GM23248 (cell line): ENCODE measurements at regions not wholly inside any gene's neighbourhood (a gene's known extent, or its start where the extent isn't known, plus 50 kb on each side); places are given as distances from the start of the nearest gene placed in this dataset.

Experiments used
- DNase-seq: peaks from one replicate; pipeline ENCODE4 v3.0.0-alpha.2; 2015
- H2AFZ ChIP-seq: fragments of 200-600 bp; sonication (generic); 2 replicates; pipeline ENCODE4 v1.6.1; 2016; ENCODE audit warnings: antibody characterized with exemption
- H3F3A ChIP-seq: fragments of 200-600 bp; sonication (generic); 2 replicates; pipeline ENCODE4 v1.6.1; 2016; ENCODE audit warnings: mild to moderate bottlenecking, antibody characterized with exemption, mixed run types; ENCODE audit not compliant: insufficient read depth
- H3K27ac ChIP-seq: fragments of 200-600 bp; sonication (generic); 2 replicates; pipeline ENCODE4 v1.5.1; 2016; ENCODE audit warnings: mild to moderate bottlenecking
- H3K27me3 ChIP-seq: fragments of 200-600 bp; sonication (generic); replicated peaks from 2 replicates; pipeline ENCODE4 v1.6.1; 2016; ENCODE audit warnings: mild to moderate bottlenecking; ENCODE audit not compliant: insufficient read depth
- H3K36me3 ChIP-seq: fragments of 200-600 bp; sonication (generic); 2 replicates; pipeline ENCODE4 v1.6.1; 2016; ENCODE audit warnings: low read depth, mild to moderate bottlenecking
- H3K4me1 ChIP-seq: fragments of 200-600 bp; sonication (generic); 2 replicates; pipeline ENCODE4 v1.6.1; 2016; ENCODE audit warnings: mild to moderate bottlenecking; ENCODE audit not compliant: insufficient read depth
- H3K4me2 ChIP-seq: fragments of 200-600 bp; sonication (generic); one replicate; pipeline ENCODE4 v1.6.1; 2016; ENCODE audit warnings: mild to moderate bottlenecking; ENCODE audit not compliant: unreplicated experiment
- H3K4me3 ChIP-seq: fragments of 200-600 bp; sonication (generic); 2 replicates; pipeline ENCODE4 v1.5.1; 2016; ENCODE audit warnings: mild to moderate bottlenecking
- H3K79me2 ChIP-seq: fragments of 200-600 bp; sonication (generic); 2 replicates; pipeline ENCODE4 v1.6.1; 2016; ENCODE audit warnings: mild to moderate bottlenecking; ENCODE audit not compliant: insufficient read depth
- H3K9ac ChIP-seq: fragments of 200-600 bp; sonication (generic); 2 replicates; pipeline ENCODE4 v1.6.1; 2016; ENCODE audit warnings: mild to moderate bottlenecking
- H3K9me2 ChIP-seq: fragments of 200-600 bp; sonication (generic); 2 replicates; pipeline ENCODE4 v1.6.1; 2016; ENCODE audit warnings: mixed run types, mild to moderate bottlenecking, moderate library complexity; ENCODE audit not compliant: insufficient read depth
- H3K9me3 ChIP-seq: fragments of 200-600 bp; sonication (generic); one replicate; pipeline ENCODE4 v1.6.1; 2017; ENCODE audit warnings: low read depth
- H4K20me1 ChIP-seq: fragments of 200-600 bp; sonication (generic); 2 replicates; pipeline ENCODE4 v1.6.0; 2016; ENCODE audit not compliant: insufficient read depth
- EZH2 ChIP-seq: fragments of 200-600 bp; sonication (generic); IDR thresholded peaks from 2 replicates; pipeline ENCODE4 v1.6.1; 2018; ENCODE audit warnings: antibody characterized with exemption, mild to moderate bottlenecking; ENCODE audit not compliant: insufficient read depth, poor library complexity, severe bottlenecking
- EZH2phosphoT487 ChIP-seq: fragments of 200-600 bp; sonication (generic); IDR thresholded peaks from 2 replicates; pipeline ENCODE4 v1.6.1; 2018; ENCODE audit warnings: antibody characterized with exemption, moderate library complexity, mild to moderate bottlenecking, low read depth; ENCODE audit not compliant: insufficient read depth
- WGBS, 2 experiments: methylation state at CpG; one replicate each; pipeline ENCODE4 v1.1.6; 2015 to 2017; ENCODE audit warnings: low lambda C conversion rate in 2 of 2, low coverage in 1 of 2; ENCODE audit errors: missing lambda C conversion rate in 2 of 2; 5-methylcytosine and 5-hydroxymethylcytosine counted together
- in situ Hi-C: fragments of 300-500 bp; cut with MboI; formaldehyde crosslinking; loops from 2 replicates; pipeline ENCODE4 v1.15.0; 2020

DNA sequence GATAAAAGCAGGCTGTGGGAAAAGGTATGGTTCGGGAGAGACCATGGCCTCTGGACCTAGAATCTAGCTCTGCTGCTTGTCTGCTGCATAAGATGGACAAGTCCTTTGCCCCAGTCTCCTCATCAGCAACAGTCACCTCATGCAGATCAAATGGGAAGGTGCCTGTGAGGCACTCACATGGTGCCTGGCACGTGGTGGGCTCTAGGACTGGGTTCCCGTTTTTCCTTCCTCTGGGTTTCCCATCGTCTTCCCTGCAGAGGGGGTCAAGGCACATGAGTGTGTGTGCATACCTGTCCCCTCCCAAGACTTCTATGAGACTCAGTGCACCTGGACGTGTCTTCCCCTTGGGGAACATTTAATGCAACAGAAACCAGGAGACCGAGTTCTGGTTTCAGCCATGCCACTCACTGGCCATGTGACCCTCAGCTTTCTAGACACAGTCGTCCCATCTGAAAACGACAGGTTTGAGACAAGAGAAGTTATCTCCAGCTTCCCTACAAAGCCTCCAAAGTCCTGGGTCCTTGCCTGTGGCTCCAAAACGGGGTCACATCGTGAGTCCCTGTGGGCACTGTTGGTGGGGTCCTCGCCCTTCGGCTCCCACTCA is 95.9 kb upstream of the NPTX2 start:
- in situ Hi-C loops, result no loop called here
- Histone ChIP-seq H3K9ac (no peak overlapping the region), H3K4me1 (no peaks in the 10 kb centered on the region), H3F3A (no peaks in the 10 kb centered on the region), H3K36me3 (no peaks in the 10 kb centered on the region), H3K27me3 (no peaks in the 10 kb centered on the region), H3K9me3 (no peaks in the 10 kb centered on the region), H3K27ac (no peak overlapping the region), H3K9me2 (no peaks in the 10 kb centered on the region), H3K79me2 (no peaks in the 10 kb centered on the region), H3K4me3 (no peak overlapping the region), H3K4me2 (no peak overlapping the region), H4K20me1 (no peaks in the 10 kb centered on the region), H2AFZ (no peak overlapping the region)
- TF ChIP-seq EZH2, result no peak
- no peak for TF ChIP-seq EZH2phosphoT487
- no peak for DNase-seq
- WGBS, 2 experiments, result 39 to 52% methylated on average over 12 of the region's 12 CpGs

DNA sequence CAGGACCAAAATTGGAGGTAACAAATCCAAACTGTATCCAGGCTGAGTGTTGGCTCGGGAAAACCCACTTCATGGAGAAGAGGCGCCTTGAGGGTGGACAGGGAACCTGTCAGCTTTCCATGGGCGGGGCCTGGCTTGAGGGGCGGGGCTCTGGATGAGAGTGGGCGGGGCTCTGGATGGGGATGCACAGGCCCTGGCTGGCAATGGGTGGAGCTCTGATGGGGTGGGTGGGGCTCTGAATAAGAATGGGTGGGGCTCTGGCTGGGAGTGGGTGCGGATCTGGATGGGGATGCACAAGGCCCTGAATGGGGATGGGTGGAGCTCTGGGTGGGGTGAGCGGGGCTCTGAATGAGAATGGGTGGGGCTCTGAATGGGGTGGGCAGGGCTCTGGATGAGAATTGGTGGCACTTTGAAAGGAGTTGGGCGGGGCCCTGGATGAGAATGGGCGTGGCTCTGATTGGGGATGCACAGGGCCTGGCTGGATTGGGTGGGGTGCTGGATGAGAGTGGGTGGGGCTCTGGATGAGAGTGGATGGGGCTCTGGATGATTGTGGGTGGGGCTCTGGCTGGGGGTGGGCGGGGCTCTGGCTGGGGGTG is 96.6 kb upstream of the NPTX2 start:
- Histone ChIP-seq H3K79me2 (no peaks in the 10 kb centered on the region), H4K20me1 (no peaks in the 10 kb centered on the region), H3K4me1 (no peaks in the 10 kb centered on the region), H3K36me3 (no peaks in the 10 kb centered on the region), H2AFZ (no peak overlapping the region), H3F3A (no peaks in the 10 kb centered on the region), H3K4me3 (no peak overlapping the region), H3K9ac (no peak overlapping the region), H3K4me2 (no peak overlapping the region), H3K9me2 (no peaks in the 10 kb centered on the region), H3K27ac (no peak overlapping the region), H3K27me3 (no peaks in the 10 kb centered on the region), H3K9me3 (no peaks in the 10 kb centered on the region)
- TF ChIP-seq EZH2 (no peak), EZH2phosphoT487 (no peak)
- DNase-seq, result no peak
- WGBS, 2 experiments, result 41 to 52% methylated on average over 4 to 10 of the region's 10 CpGs
- in situ Hi-C loops, result no loop called here

DNA sequence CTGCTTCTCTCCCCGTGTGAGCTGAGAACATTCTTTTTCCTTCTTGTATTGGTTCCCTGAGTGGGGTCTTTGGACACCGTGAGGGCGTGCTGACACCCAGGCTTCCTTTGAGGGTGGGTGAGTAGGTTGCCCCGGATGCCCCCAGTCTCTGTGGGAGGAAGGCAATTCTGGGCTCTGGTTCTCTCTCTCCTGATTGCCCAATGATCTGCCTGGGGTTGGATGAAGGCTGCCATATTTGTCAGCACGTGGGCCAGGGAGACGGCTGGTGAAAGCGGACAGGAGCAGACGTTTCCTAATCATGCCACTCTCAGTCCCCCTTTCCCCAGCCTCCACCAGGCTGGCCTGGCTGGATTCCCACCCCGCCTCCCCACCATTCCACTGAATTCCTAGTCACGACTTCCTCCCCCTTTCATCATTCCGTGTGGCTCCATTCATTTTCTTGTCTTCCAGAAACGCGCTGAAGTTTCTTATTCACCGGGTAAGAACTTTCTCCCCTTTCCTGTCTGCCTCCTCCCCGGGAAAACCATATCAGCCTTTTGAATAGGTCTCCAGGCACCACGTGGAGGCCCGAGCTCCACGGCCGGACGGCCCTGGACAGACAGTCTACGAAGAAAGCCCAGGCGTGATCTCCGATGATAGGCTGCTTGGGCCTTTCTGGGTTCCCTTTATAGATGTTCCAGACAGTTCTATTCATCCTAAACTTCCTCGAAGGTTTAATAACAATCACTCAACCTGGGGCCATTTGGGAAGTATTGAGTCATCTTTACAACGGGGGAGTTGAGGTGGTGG is 98.7 kb upstream of the NPTX2 start:
- Histone ChIP-seq H3K9me3 (no peaks in the 10 kb centered on the region), H2AFZ (no peak overlapping the region), H3K9me2 (no peaks in the 10 kb centered on the region), H3K4me1 (no peaks in the 10 kb centered on the region), H4K20me1 (no peaks in the 10 kb centered on the region), H3K9ac (no peak overlapping the region), H3K4me3 (no peak overlapping the region), H3K27me3 (no peaks in the 10 kb centered on the region), H3K4me2 (no peak overlapping the region), H3K27ac (no peak overlapping the region), H3K79me2 (no peaks in the 10 kb centered on the region), H3F3A (no peaks in the 10 kb centered on the region), H3K36me3 (no peaks in the 10 kb centered on the region)
- no peak for DNase-seq
- no peak for TF ChIP-seq EZH2
- TF ChIP-seq EZH2phosphoT487, result no peak
- WGBS, 2 experiments, result 53 to 57% methylated on average over 22 to 25 of the region's 25 CpGs
- in situ Hi-C loops, result no loop called here

DNA sequence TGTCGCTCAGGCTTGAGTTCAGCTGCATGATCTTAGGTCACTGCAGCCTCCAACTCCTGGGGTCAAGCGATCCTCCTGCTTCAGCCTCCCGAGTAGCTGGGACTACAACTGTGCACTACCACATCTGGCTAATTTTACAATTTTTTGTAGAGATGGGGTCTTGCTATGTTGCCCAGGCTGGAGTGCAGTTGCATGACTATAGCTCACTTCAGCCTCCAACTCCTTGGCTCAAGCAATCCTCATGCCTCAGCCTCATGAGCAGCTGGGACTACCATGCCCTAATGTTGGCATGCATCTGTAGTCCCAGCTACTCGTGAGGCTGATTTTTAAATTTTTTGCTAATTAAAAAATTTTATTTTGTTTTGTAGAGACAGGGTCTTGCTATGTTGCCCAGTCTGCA is 101.9 kb upstream of the NPTX2 start:
- no peaks in the 10 kb centered on the region for H3K9me2 ChIP-seq
- no peaks in the 10 kb centered on the region for H3F3A ChIP-seq
- H3K27ac ChIP-seq, result no peak overlapping the region
- H3K9ac ChIP-seq, result no peak overlapping the region
- no peaks in the 10 kb centered on the region for H4K20me1 ChIP-seq
- H3K4me1 ChIP-seq, result no peaks in the 10 kb centered on the region
- no peak overlapping the region for H2AFZ ChIP-seq
- in situ Hi-C loops, result no loop called here
- TF ChIP-seq EZH2, result no peak
- TF ChIP-seq EZH2phosphoT487, result no peak
- no peaks in the 10 kb centered on the region for H3K9me3 ChIP-seq
- H3K36me3 ChIP-seq, result no peaks in the 10 kb centered on the region
- DNase-seq, result no peak
- no peak overlapping the region for H3K4me2 ChIP-seq
- H3K79me2 ChIP-seq, result no peaks in the 10 kb centered on the region
- H3K4me3 ChIP-seq, result no peak overlapping the region
- WGBS, 2 experiments, result 25 to 26% methylated on average over 4 of the region's 4 CpGs
- no peaks in the 10 kb centered on the region for H3K27me3 ChIP-seq
